ENCODE measurements at regions not wholly inside any gene's neighbourhood (a gene's known extent, or its start where the extent isn't known, plus 50 kb on each side); places are given as distances from the start of the nearest gene placed in this dataset.

DNA sequence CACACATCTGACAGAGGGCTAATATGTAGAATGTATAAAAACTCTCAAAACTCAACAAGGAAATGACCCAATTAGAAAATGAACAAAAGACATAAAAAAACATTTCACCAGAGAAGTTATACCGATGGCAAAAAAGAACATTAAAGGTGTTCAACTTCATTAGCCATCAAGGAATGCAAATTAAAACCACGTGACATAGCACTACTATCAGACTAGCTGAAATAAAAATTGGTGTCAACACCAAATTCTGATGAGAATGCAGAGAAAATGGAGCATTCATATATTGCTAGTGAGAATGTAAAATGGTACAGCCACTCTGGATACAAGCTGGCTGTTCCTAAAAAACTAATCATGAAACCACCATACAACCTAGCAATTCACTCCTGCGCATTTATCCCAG lies 128.0 kb downstream of the INSIG2 start:
- TF ChIP-seq CTCF (IDR thresholded peaks at IDR 0.05) (no peak), YY1 (IDR thresholded peaks at IDR 0.05; ENCODE audit: low read depth) (no peak), POLR2AphosphoS5 (IDR thresholded peaks at IDR 0.05; ENCODE audit: low read depth, low read length) (no peak)
- TF ChIP-seq, protein P1, sequence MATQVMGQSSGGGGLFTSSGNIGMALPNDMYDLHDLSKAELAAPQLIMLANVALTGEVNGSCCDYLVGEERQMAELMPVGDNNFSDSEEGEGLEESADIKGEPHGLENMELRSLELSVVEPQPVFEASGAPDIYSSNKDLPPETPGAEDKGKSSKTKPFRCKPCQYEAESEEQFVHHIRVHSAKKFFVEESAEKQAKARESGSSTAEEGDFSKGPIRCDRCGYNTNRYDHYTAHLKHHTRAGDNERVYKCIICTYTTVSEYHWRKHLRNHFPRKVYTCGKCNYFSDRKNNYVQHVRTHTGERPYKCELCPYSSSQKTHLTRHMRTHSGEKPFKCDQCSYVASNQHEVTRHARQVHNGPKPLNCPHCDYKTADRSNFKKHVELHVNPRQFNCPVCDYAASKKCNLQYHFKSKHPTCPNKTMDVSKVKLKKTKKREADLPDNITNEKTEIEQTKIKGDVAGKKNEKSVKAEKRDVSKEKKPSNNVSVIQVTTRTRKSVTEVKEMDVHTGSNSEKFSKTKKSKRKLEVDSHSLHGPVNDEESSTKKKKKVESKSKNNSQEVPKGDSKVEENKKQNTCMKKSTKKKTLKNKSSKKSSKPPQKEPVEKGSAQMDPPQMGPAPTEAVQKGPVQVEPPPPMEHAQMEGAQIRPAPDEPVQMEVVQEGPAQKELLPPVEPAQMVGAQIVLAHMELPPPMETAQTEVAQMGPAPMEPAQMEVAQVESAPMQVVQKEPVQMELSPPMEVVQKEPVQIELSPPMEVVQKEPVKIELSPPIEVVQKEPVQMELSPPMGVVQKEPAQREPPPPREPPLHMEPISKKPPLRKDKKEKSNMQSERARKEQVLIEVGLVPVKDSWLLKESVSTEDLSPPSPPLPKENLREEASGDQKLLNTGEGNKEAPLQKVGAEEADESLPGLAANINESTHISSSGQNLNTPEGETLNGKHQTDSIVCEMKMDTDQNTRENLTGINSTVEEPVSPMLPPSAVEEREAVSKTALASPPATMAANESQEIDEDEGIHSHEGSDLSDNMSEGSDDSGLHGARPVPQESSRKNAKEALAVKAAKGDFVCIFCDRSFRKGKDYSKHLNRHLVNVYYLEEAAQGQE (IDR thresholded peaks at IDR 0.05; ENCODE audit: low read depth, low read length), result no peak
